Liver (tissue), 3 donors: ENCODE measurements at regions not wholly inside any gene's neighbourhood (a gene's known extent, or its start where the extent isn't known, plus 50 kb on each side); places are given as distances from the start of the nearest gene placed in this dataset.

Experiments
- FOXA1 ChIP-seq: IDR thresholded peaks from 2 replicates; pipeline ENCODE4 v1.6.1; 2016; ENCODE audit warnings: antibody characterized with exemption
- MAX ChIP-seq: IDR thresholded peaks from 2 replicates; pipeline ENCODE4 v1.6.1; 2016; ENCODE audit warnings: antibody characterized with exemption
- RXRA ChIP-seq, 2 donors: IDR thresholded peaks; 2 replicates each; pipeline ENCODE4 v1.6.1; 2017 to 2018; ENCODE audit warnings: antibody characterized with exemption in 2 of 2, mild to moderate bottlenecking in 1 of 2
- TF ChIP-seq, protein P1 (sequence below): fragments of 150-350 bp; IDR thresholded peaks from 2 replicates; pipeline ENCODE4 v1.5.1; 2017; ENCODE audit warnings: improper control_type of control experiment, low read depth, low read length; ENCODE audit not compliant: missing input control
- donor health status: healthy.
- donor health status: healthy.

DNA sequence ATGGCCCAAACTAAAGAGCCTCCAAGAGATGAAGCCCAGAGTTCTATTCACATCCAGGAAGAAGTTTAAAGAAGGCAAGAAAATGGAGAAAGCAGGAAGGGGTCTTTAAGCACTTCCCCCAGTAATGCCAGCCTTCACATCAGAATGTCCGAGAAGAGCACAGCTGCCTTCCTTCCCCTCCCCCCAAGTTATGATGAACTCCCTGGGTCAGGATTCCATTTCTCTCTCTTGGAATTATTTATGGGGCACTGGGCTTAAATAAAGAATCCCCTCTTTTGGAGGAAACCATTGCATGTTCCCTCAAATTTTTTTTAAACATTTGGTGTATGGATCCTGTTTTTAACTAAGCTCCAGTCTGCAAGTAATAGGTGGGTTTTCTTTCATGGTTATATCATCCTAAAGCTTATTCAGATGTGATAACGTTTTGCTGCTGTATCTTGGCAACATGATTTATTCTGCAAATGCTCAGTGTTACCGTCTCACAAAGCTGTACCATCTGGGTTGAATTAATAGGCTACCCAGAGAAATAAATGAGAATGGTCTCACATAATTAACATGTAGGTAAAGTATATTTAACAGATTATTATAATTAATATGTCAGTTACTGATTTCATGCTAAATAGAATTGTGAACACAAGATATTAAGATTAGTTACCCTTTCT lies 160.9 kb upstream of the TOX3 start:
- TF ChIP-seq, protein P1, sequence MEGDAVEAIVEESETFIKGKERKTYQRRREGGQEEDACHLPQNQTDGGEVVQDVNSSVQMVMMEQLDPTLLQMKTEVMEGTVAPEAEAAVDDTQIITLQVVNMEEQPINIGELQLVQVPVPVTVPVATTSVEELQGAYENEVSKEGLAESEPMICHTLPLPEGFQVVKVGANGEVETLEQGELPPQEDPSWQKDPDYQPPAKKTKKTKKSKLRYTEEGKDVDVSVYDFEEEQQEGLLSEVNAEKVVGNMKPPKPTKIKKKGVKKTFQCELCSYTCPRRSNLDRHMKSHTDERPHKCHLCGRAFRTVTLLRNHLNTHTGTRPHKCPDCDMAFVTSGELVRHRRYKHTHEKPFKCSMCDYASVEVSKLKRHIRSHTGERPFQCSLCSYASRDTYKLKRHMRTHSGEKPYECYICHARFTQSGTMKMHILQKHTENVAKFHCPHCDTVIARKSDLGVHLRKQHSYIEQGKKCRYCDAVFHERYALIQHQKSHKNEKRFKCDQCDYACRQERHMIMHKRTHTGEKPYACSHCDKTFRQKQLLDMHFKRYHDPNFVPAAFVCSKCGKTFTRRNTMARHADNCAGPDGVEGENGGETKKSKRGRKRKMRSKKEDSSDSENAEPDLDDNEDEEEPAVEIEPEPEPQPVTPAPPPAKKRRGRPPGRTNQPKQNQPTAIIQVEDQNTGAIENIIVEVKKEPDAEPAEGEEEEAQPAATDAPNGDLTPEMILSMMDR: no peak
- no peak for TF ChIP-seq RXRA (IDR thresholded peaks at IDR 0.05)
- no peak for TF ChIP-seq FOXA1
- TF ChIP-seq MAX: no peak
